ENCODE measurements at regions not wholly inside any gene's neighbourhood (a gene's known extent, or its start where the extent isn't known, plus 50 kb on each side); places are given as distances from the start of the nearest gene placed in this dataset.

- H3K4me3 ChIP-seq (ENCODE audit: low read depth, low read length): no peak overlapping the region
- H3K36me3 ChIP-seq: no peaks in the 10 kb centered on the region
- no peak for TF ChIP-seq CTCF (IDR thresholded peaks at IDR 0.05; ENCODE audit: low read depth, low read length)
- no peaks in the 10 kb centered on the region for H3K9me3 ChIP-seq (ENCODE audit: severe bottlenecking)
- no peaks in the 10 kb centered on the region for H3K27me3 ChIP-seq (ENCODE audit: insufficient read depth, low read depth, severe bottlenecking)
- H3K27ac ChIP-seq: no peak overlapping the region
- DNase-seq: no peak
Measured at GRCh38 chr16:27634779-27635178, 84.8 kb downstream of the KATNIP start.

- Histone ChIP-seq H3K4me3 (ENCODE audit: low read depth, low read length) (no peak overlapping the region), H3K27ac (peak overlapping the region; percentile 55), H3K27me3 (ENCODE audit: insufficient read depth, low read depth, severe bottlenecking) (no peaks in the 10 kb centered on the region), H3K9me3 (ENCODE audit: severe bottlenecking) (no peaks in the 10 kb centered on the region), H3K36me3 (no peaks in the 10 kb centered on the region)
- TF ChIP-seq CTCF (IDR thresholded peaks at IDR 0.05; ENCODE audit: low read depth, low read length): no peak
- peak; percentile 64 for DNase-seq
Measured at GRCh38 chr16:27636453-27637240, 86.7 kb downstream of the KATNIP start.

GRCh38 chr16:27638833-27639560 is 89.1 kb downstream of the KATNIP start:
- peak overlapping the region; percentile 60 for H3K27ac ChIP-seq
- DNase-seq: peak; percentile 60
- no peaks in the 10 kb centered on the region for H3K27me3 ChIP-seq (ENCODE audit: insufficient read depth, low read depth, severe bottlenecking)
- no peak overlapping the region for H3K4me3 ChIP-seq (ENCODE audit: low read depth, low read length)
- TF ChIP-seq CTCF (IDR thresholded peaks at IDR 0.05; ENCODE audit: low read depth, low read length): no peak
- H3K9me3 ChIP-seq (ENCODE audit: severe bottlenecking): no peaks in the 10 kb centered on the region
- H3K36me3 ChIP-seq: no peaks in the 10 kb centered on the region; the same call in 1 of the 2 replicates

- no peak overlapping the region for H3K4me3 ChIP-seq (ENCODE audit: low read depth, low read length)
- no peaks in the 10 kb centered on the region for H3K27me3 ChIP-seq (ENCODE audit: insufficient read depth, low read depth, severe bottlenecking)
- DNase-seq: peak; percentile 74
- peak overlapping the region; percentile 60 for H3K27ac ChIP-seq
- H3K36me3 ChIP-seq: no peaks in the 10 kb centered on the region; the same call in 1 of the 2 replicates
- TF ChIP-seq CTCF (IDR thresholded peaks at IDR 0.05; ENCODE audit: low read depth, low read length): peak; percentile 82
- no peaks in the 10 kb centered on the region for H3K9me3 ChIP-seq (ENCODE audit: severe bottlenecking)
Measured at GRCh38 chr16:27639561-27640276, 89.8 kb downstream of the KATNIP start.

GRCh38 chr16:27640277-27640600 is 90.3 kb downstream of the KATNIP start:
- no peak for TF ChIP-seq CTCF (IDR thresholded peaks at IDR 0.05; ENCODE audit: low read depth, low read length)
- H3K36me3 ChIP-seq: no peaks in the 10 kb centered on the region; the same call in 1 of the 2 replicates
- H3K27ac ChIP-seq: peak overlapping the region; percentile 60
- peak; percentile 64 for DNase-seq
- no peak overlapping the region for H3K4me3 ChIP-seq (ENCODE audit: low read depth, low read length)
- H3K27me3 ChIP-seq (ENCODE audit: insufficient read depth, low read depth, severe bottlenecking): no peaks in the 10 kb centered on the region
- no peaks in the 10 kb centered on the region for H3K9me3 ChIP-seq (ENCODE audit: severe bottlenecking)
